ENCODE measurements at regions not wholly inside any gene's neighbourhood (a gene's known extent, or its start where the extent isn't known, plus 50 kb on each side); places are given as distances from the start of the nearest gene placed in this dataset.
A peak's percentile ranks its signal among the peaks of the same experiment; 100 is the strongest.

GRCh38 chr4:34170946-34171345 lies 2073.4 kb downstream of the ARAP2 start:
- DNase-seq (ENCODE audit: low read depth) = no peak

DNA sequence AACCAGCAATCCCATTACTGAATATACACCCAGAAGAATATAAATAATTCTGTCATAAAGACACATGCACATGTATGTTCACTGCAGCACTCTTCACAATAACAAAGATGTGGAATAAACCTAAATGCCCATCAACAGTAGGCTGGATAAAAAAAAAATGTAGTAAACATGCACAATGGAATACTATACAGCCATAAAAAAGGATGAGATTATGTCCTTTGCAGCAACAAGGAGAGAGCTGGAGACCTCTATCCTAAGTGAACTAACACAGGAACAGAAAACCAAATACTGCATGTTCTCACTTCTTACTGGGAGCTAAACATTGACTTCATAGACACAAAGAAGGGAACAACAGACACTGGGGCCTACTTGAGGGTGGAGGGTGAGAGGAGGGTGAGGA lies 2067.7 kb downstream of the ARAP2 start:
- no peak for DNase-seq (ENCODE audit: low read depth)

GRCh38 chr4:34178476-34178875 lies 2065.8 kb downstream of the ARAP2 start:
- peak; percentile 62 for DNase-seq (ENCODE audit: low read depth)

- peak; percentile 94 for DNase-seq (ENCODE audit: low read depth)
Measured at GRCh38 chr4:34181311-34181841, 2062.9 kb downstream of the ARAP2 start.

DNA sequence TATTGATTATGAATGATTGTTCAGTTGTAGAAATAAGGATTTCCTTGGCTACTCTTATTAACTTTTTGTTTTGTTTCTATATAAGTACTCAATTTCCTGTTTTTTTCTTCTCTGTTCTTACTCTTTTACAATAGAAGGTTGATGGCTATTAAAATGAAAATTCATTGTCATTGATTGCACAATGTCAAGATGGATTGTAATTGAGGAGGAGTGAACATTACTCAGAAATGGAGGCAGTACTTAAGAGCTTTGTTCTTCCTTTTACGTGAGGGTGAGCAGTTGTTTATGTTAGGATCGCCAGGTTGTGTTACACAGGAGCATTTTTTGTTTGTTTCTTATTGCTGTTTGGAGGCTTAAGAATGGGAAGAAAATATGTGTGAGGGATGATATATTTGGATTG lies 2062.4 kb downstream of the ARAP2 start:
- DNase-seq (ENCODE audit: low read depth) = peak; percentile 56

- no peak for DNase-seq (ENCODE audit: low read depth)
Measured at GRCh38 chr4:34182306-34182705, 2062.0 kb downstream of the ARAP2 start.

DNA sequence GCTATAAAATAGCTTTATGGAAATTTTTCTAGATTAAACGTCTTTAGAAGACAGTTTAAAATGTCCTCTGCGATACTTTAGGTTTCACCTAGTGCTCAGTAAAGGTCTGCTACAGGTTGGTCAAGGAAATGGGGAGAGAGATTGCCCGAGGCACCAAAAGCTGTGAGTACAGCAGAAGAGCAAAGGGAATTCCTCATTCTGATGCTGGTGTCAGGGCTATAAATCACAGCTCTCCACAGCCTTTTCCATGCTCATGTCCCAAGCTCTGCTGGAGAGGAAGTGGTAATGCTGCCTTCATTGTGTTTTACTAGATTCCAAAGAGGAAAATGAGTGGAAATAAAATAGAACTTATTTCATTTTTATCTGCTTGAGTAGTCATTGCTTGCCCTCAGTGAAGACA lies 2060.4 kb downstream of the ARAP2 start:
- DNase-seq (ENCODE audit: low read depth) = peak; percentile 23

GRCh38 chr4:34187056-34187455 lies 2057.3 kb downstream of the ARAP2 start:
- no peak for DNase-seq (ENCODE audit: low read depth)

DNA sequence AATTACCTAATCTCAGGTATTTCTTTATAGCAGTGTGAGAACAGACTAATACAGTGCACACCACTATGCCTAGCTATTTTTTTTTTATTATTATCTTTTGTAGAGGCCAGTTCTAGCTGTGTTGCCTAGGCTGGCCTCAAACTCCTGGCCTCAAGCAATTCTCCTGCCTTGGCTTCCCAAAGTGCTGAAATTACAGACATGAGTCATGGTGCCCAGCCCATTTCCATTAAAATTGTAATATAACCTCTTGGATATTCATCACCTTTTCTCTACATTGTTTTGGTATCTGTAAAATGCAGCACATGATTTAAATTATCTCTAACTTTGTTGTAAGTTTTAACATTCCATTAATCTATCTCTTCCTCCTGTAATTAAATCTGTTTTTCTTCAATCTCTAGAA lies 2052.9 kb downstream of the ARAP2 start:
- DNase-seq (ENCODE audit: low read depth) = no peak

DNA sequence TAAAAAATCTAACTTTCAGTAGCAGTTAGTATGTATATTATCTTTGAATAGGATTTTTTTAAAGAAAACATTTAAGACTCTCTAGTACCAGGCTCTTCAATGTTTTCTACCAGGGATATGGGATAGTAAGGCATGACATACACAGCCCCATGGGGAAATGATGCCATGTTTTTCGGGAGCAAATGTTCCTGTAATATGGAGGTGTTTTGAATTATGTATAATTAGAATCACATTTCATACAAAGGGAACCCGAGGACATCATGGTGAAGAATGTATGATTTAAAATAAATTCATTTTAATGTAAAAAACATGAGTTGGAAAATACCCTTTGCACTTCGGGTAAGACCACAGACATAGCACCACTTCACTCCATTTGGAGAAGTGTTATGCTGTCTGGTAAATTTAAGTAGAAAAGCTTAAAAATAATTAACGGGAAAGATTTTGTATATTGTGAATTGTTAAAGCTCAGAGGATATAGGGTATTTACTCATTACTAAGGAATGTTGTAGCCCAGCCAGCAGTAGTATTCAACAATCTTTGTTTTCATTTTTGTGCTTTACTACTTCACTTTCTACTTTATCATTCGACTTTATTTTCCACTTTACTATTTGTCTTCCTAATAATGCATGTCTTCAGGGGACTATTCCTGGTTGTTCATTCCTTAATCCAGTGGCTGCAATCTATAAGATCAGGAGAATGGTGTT lies 2050.7 kb downstream of the ARAP2 start:
- peak; percentile 9 for DNase-seq (ENCODE audit: low read depth)

DNA sequence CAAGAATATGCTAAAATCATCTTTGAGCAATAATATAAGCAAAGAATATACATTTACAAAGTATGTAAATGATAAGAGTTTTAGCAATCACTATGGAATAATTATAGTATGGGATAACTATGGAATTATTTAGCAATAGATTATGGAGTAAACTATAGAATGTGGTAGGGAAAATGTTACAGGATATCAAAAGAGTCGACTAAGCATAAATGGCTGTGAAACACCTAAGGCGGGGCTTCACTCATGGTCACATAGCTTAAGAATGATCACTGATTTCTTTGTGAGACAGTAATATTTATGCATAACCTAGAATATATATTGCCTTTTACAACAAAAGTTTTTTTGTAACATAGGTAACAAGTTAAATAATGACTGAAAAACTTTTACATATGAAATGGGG lies 2049.7 kb downstream of the ARAP2 start:
- DNase-seq (ENCODE audit: low read depth) = no peak

DNA sequence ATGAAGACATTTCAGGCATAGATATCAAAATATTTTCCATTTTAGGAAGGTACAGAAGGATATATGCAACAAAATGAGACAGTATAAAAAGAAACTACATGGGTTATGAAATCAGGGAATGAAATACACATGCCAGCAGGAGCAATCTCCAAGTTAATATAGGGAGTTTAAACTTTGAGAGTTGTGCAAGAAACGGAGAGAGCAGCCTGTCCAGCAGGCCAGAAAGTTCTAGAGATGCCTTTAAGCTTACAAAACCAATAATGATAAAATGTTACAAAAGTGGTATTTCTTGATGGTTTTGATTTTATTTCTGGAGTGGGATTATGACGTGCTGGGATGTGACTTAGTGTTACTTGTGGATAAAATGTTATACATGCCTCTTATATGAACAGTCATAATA lies 2047.9 kb downstream of the ARAP2 start:
- no peak for DNase-seq (ENCODE audit: low read depth)

- no peak for DNase-seq (ENCODE audit: low read depth)
Measured at GRCh38 chr4:34198966-34199365, 2045.3 kb downstream of the ARAP2 start.

DNA sequence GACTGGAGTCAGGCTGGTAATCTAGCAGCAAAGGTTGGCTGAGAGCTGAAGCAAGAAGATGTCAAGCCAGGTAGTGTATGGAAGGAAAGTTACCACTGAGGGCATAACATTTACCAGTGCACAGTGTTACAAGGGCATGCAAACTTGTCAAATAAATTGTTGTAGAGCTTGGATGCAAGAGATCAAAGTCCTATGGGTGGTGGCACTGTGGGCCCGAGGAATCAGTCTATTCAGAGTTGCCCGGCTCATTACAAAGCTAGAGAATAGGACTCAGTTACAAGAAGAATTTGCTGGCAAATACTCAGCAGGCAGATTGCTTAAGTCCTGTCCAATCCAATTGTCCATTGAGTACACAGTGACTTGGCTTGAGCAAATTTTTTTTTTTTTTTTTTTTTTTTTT lies 2043.8 kb downstream of the ARAP2 start:
- no peak for DNase-seq (ENCODE audit: low read depth)

GRCh38 chr4:34202154-34202553 lies 2042.2 kb downstream of the ARAP2 start:
- DNase-seq (ENCODE audit: low read depth) = no peak

DNA sequence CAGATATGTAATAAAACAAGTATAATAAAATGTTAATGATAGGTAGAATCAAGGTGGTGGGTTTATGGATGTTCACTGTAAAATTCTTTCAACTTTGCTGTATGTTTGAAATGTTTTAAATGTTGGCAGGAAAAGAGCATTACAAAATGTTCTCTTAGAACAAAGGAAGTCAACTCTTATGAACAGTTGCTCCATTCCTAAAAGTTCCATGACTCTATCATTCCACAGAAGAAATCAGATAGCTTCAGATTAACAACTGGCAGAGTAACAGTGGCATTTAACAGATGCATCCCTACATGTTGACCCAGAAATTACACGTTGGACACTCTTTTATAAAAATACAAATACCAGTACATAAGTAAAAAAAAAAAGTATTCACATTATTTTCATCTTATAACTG lies 2023.7 kb downstream of the ARAP2 start:
- DNase-seq (ENCODE audit: low read depth) = no peak

GRCh38 chr4:34221986-34222385 lies 2022.3 kb downstream of the ARAP2 start:
- DNase-seq (ENCODE audit: low read depth) = no peak

DNA sequence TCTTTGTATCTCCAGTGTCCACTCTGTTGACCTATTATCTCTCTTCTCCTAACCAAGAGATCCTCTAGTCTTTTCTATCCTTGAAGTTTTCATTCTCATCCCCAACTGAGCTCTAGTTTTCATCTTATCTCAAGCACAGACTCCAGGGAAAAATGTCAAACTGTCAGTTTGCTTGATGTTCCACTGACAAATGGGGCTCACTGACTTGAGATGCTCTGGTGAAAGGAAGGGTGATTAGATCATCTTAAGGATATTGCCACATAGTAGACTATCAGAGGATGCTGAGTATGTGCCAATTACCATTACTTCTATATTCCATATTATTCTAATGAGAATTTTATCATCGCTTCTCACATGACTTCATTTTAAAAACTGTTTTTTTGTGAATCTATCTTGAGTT lies 2008.2 kb downstream of the ARAP2 start:
- no peak for DNase-seq (ENCODE audit: low read depth)

- DNase-seq (ENCODE audit: low read depth) = no peak
Measured at GRCh38 chr4:34245276-34245675, 1999.0 kb downstream of the ARAP2 start.

DNA sequence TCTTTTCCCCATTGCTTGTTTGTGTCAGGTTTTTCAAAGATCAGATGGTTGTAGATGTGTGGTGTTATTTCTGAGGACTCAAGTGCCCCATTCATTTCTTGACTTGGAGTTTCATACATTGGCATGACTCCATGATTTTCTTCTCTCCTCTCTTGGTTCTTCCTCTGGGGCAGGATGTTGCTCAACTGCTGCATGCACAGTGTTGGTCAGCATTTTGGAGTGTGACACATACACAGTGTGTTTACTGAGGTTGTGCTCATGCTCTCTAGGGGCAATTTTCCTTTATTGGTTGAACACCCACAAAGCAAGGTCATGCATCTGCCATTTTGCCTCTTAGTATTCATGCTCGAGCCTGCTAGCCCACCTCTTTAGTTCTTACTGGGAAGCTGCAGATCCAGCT lies 1993.8 kb downstream of the ARAP2 start:
- DNase-seq (ENCODE audit: low read depth) = peak; percentile 50

DNA sequence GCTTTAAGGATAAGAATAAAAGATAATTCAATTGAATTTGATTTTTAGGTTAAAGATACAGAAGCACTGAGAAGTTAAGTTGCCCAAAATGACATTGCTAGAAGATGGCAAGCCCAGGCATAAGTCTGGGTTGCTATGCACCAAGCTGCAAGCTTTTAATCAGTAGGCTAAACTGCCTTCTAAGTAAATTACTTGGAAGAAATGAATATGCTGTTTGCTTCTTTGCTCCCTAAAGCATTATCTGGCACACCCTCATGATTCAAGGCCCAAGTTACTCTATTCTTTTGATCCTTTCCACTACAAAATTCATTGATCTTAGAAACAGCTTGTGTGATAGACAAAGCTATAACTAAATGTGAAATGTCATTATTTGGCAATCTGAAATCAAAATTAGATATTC lies 1991.1 kb downstream of the ARAP2 start:
- DNase-seq (ENCODE audit: low read depth) = no peak

DNA sequence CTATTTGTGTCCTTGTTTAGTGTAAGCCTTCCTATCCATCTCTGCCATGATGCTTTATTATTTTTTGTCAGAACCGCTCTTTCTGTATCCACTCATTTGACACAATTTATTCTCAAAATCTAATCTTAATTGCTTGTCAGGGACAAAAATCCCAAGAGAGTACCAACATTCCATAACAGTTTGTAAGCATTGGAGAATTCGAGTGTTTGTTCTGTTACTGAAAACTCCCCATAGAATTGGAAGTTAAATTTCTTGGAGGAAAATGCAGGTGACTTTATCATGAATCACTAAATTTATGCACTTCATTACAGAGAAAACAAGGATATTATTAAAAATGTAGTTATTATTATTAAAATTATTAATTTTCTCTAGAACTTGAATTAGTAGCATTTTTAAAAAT lies 1986.1 kb downstream of the ARAP2 start:
- DNase-seq (ENCODE audit: low read depth) = peak; percentile 15

GRCh38 chr4:34261799-34262314 lies 1982.5 kb downstream of the ARAP2 start:
- DNase-seq (ENCODE audit: low read depth) = no peak

GRCh38 chr4:34269613-34270012 lies 1974.7 kb downstream of the ARAP2 start:
- peak; percentile 74 for DNase-seq (ENCODE audit: low read depth)

All from renal cortical epithelial cell (primary cell).